ENCODE measurements at regions not wholly inside any gene's neighbourhood (a gene's known extent, or its start where the extent isn't known, plus 50 kb on each side); places are given as distances from the start of the nearest gene placed in this dataset.

DNA sequence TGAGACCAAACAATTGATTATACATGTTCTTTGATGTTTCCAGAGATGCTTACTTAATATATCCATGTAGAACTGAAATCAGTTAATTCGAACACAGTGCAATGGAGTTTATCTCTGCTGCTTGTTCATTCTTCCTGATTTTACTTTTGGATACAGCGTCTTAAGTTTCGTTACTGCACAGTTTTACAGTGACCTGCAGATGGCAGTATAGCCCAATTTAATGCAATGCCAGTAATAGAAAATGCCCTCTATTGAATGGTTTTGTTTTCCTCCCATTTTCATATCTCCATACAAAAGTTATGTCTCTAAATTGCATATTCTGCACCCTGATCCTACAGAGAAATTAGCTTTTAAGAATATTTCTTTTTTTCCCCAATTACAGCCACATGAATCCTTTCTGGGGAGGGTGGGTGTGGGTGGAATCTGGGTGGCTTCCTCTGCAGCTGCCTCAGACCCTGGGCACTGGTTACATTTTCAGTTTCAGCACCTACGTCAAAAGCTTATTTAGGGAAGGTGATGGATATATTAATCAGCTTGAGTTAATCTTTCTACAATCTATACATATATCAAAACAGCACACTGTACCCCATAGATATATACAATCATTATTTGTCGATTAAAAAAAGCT is 101.1 kb upstream of the DCD start:
- no peaks in the 10 kb centered on the region for H3K4me1 Mint-ChIP-seq (ENCODE audit: low read depth)
- DNase-seq (ENCODE audit: low spot score), result no peak
- TF ChIP-seq, protein P1, sequence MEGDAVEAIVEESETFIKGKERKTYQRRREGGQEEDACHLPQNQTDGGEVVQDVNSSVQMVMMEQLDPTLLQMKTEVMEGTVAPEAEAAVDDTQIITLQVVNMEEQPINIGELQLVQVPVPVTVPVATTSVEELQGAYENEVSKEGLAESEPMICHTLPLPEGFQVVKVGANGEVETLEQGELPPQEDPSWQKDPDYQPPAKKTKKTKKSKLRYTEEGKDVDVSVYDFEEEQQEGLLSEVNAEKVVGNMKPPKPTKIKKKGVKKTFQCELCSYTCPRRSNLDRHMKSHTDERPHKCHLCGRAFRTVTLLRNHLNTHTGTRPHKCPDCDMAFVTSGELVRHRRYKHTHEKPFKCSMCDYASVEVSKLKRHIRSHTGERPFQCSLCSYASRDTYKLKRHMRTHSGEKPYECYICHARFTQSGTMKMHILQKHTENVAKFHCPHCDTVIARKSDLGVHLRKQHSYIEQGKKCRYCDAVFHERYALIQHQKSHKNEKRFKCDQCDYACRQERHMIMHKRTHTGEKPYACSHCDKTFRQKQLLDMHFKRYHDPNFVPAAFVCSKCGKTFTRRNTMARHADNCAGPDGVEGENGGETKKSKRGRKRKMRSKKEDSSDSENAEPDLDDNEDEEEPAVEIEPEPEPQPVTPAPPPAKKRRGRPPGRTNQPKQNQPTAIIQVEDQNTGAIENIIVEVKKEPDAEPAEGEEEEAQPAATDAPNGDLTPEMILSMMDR (IDR thresholded peaks at IDR 0.05), result peak; percentile 86
- H3K4me3 Mint-ChIP-seq (ENCODE audit: unreplicated experiment), result no peak overlapping the region
- peaks cover under 1% of the 10 kb centered on the region for H3K9me3 Mint-ChIP-seq (ENCODE audit: low read depth)
- peaks cover 22% of the 10 kb centered on the region for H3K27me3 Mint-ChIP-seq (ENCODE audit: low read depth)
- no peak overlapping the region for H3K27ac Mint-ChIP-seq (ENCODE audit: unreplicated experiment)
- no peaks in the 10 kb centered on the region for H3K36me3 Mint-ChIP-seq (ENCODE audit: low read depth)

DNA sequence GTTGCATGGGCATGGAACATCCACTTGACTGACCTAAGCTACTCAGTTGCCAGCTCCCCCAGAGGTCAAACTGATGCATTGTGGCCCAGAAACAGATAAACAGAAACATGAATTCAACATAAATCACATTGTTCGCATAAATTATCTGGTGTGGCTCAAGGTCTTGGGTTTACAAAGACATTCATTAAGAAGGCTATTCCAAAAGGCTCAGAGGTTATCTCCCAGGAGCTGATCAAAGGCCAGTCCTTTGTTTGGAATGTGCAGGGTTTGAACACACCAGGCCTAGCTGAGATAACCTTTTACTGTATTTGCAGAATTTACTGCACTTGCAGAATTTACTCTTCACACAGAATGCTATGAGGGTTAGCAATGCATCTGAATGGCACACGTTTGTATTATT is 96.4 kb upstream of the DCD start:
- TF ChIP-seq, protein P1 (IDR thresholded peaks at IDR 0.05), result no peak
- Mint-ChIP-seq H3K36me3 (ENCODE audit: low read depth) (no peaks in the 10 kb centered on the region), H3K4me1 (ENCODE audit: low read depth) (no peaks in the 10 kb centered on the region), H3K4me3 (ENCODE audit: unreplicated experiment) (no peak overlapping the region), H3K9me3 (ENCODE audit: low read depth) (no peaks in the 10 kb centered on the region), H3K27ac (ENCODE audit: unreplicated experiment) (no peak overlapping the region), H3K27me3 (ENCODE audit: low read depth) (peaks cover 11% of the 10 kb centered on the region)
- DNase-seq (ENCODE audit: low spot score), result no peak

DNA sequence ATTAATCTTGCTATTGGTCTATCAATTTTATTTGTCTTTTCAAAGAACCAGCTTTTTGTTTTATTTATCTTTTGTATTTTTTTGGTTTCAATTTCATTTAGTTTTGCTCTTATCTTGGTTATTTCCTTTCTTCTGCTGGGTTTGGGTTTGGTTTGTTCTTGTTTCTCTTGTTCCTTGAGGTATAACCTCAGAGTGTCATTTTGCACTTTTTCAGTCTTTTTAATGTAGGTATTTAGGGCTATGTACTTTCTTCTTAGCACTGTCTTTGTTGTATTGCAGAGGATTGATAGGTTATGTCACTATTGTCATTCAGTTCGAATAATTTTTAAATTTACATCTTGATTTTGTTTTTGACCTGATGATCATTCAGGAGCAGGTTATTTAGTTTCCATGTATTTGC is 92.7 kb upstream of the DCD start:
- H3K27me3 Mint-ChIP-seq (ENCODE audit: low read depth), result peaks cover 12% of the 10 kb centered on the region
- no peaks in the 10 kb centered on the region for H3K9me3 Mint-ChIP-seq (ENCODE audit: low read depth)

DNA sequence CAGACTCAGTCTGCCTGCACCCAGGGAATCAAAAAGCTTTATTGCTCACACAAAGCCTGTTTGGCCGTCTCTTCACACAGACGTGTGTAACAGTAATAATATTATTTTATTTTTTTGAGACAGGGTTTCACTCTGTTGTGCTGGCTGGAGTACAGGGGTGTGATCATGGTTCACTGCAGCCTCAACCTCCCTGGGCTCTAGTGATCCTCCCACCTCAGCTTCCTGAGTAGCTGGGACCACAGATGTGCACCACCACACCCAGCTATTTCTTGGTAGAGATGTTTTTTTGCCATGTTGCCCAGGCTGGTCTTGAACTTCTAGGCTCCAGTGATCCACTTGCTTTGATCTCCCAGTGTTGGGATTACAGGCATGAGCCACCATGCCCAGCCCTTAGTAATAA is 88.4 kb upstream of the DCD start:
- H3K4me3 Mint-ChIP-seq (ENCODE audit: unreplicated experiment), result no peak overlapping the region
- H3K27me3 Mint-ChIP-seq (ENCODE audit: low read depth), result peaks cover 13% of the 10 kb centered on the region
- no peaks in the 10 kb centered on the region for H3K4me1 Mint-ChIP-seq (ENCODE audit: low read depth)
- DNase-seq (ENCODE audit: low spot score), result no peak
- TF ChIP-seq, protein P1 (IDR thresholded peaks at IDR 0.05), result no peak
- no peaks in the 10 kb centered on the region for H3K36me3 Mint-ChIP-seq (ENCODE audit: low read depth)
- no peaks in the 10 kb centered on the region for H3K9me3 Mint-ChIP-seq (ENCODE audit: low read depth)
- no peak overlapping the region for H3K27ac Mint-ChIP-seq (ENCODE audit: unreplicated experiment)

More for the DNA sequence above, 92.7 kb upstream of the DCD start:
- DNase-seq (ENCODE audit: low spot score), result no peak
- Mint-ChIP-seq H3K27ac (ENCODE audit: unreplicated experiment) (no peak overlapping the region), H3K4me1 (ENCODE audit: low read depth) (no peaks in the 10 kb centered on the region), H3K4me3 (ENCODE audit: unreplicated experiment) (no peak overlapping the region), H3K36me3 (ENCODE audit: low read depth) (no peaks in the 10 kb centered on the region)
- TF ChIP-seq, protein P1 (IDR thresholded peaks at IDR 0.05), result no peak

DNA sequence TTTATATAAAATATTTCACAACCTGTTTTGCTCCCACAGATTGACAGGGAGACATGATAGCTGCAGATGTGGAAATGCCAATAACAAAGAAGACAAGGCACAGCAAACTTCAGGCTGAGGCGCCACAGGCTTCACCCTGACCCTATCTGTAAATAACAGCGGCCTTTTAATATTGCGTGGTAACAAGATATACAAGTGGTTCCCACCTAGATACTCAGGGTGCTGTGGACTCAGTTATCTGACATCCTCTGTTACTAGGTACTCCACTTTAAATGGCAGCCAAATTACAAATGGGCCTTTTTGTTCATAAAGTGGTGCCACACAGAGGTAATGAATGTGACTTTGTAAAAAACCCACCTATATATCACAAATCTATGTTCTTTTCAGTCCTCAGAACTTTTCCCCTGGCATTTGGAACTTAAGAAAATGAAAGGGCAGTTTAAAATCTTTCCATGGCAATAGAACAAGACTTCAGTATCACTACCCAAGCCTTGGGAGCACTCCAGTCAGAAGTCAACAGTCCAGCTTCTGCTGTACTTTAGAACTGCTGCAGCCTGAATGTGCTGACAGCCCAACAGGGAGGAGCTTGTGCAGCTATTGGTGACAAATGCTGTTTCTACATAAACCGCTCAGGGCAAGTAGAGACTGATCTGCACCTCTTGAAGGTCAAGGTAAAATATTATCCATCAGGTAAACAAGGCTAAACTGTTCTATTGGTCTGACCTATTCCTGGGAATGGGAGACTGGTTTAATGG is 86.2 kb upstream of the DCD start:
- Mint-ChIP-seq H3K27me3 (ENCODE audit: low read depth) (peaks cover 17% of the 10 kb centered on the region), H3K9me3 (ENCODE audit: low read depth) (no peaks in the 10 kb centered on the region), H3K36me3 (ENCODE audit: low read depth) (no peaks in the 10 kb centered on the region), H3K4me3 (ENCODE audit: unreplicated experiment) (no peak overlapping the region), H3K4me1 (ENCODE audit: low read depth) (no peaks in the 10 kb centered on the region), H3K27ac (ENCODE audit: unreplicated experiment) (no peak overlapping the region)
- DNase-seq (ENCODE audit: low spot score), result no peak
- TF ChIP-seq, protein P1 (IDR thresholded peaks at IDR 0.05), result no peak

Data from chondrocyte (in vitro differentiated cells).